ENCODE measurements at regions not wholly inside any gene's neighbourhood (a gene's known extent, or its start where the extent isn't known, plus 50 kb on each side); places are given as distances from the start of the nearest gene placed in this dataset.

GRCh38 chr12:13680916-13681315 is 300.5 kb downstream of the GRIN2B start:
- Histone ChIP-seq H3K27me3 (ENCODE audit: control insufficient read depth, insufficient read depth, low read length) (no peaks in the 10 kb centered on the region; the same call in 1 of the 2 replicates), H3K36me3 (ENCODE audit: control insufficient read depth, insufficient read depth, low read length) (no peaks in the 10 kb centered on the region), H3K27ac (ENCODE audit: low read length) (no peak overlapping the region), H3K4me1 (ENCODE audit: control insufficient read depth, insufficient read depth, low read length) (no peaks in the 10 kb centered on the region), H3K4me3 (ENCODE audit: low read depth in 2 of 2, low read length in 2 of 2) (no peak overlapping the region), H3K9me3 (ENCODE audit: control insufficient read depth, insufficient read depth, low read depth, low read length) (no peaks in the 10 kb centered on the region)
- CTCF ChIA-PET = no interaction called here
- in situ Hi-C loops (cut with HindIII; ENCODE audit: low pct_unique_long_range_greater_than_20kb, low sequenced_read_pairs) (no loop called here), intact Hi-C loops (cut with micrococcal nuclease; ENCODE audit: unreplicated experiment) (no loop called here)
- ATAC-seq (no peak), DNase-seq (ENCODE audit: low read depth, low spot score) (no peak)
- POLR2A ChIA-PET = no interaction called here
- no TSS peak for BruUV-seq (replicated peaks)
- TF ChIP-seq CTCF (IDR thresholded peaks at IDR 0.05) (no peak), REST (IDR thresholded peaks at IDR 0.05; ENCODE audit: insufficient read depth in 1 of 2, low read depth in 2 of 2, low read length in 1 of 2) (no peak), SIN3A (IDR thresholded peaks at IDR 0.05; ENCODE audit: borderline replicate concordance, insufficient read depth, low read depth, low read length) (no peak), TCF7L2 (IDR thresholded peaks at IDR 0.05; ENCODE audit: low read depth, low read length) (no peak), POLR2AphosphoS5 (IDR thresholded peaks at IDR 0.05; ENCODE audit: low read depth, low read length) (no peak)

GRCh38 chr12:13676880-13677279 is 304.5 kb downstream of the GRIN2B start:
- in situ Hi-C loops (cut with HindIII; ENCODE audit: low pct_unique_long_range_greater_than_20kb, low sequenced_read_pairs) (no loop called here), intact Hi-C loops (cut with micrococcal nuclease; ENCODE audit: unreplicated experiment) (no loop called here)
- no peak for DNase-seq (ENCODE audit: low read depth, low spot score)
- Histone ChIP-seq H3K4me3 (ENCODE audit: low read depth in 2 of 2, low read length in 2 of 2) (no peak overlapping the region), H3K9me3 (ENCODE audit: control insufficient read depth, insufficient read depth, low read depth, low read length) (no peaks in the 10 kb centered on the region), H3K36me3 (ENCODE audit: control insufficient read depth, insufficient read depth, low read length) (no peaks in the 10 kb centered on the region), H3K27ac (ENCODE audit: low read length) (no peak overlapping the region), H3K4me1 (ENCODE audit: control insufficient read depth, insufficient read depth, low read length) (no peaks in the 10 kb centered on the region), H3K27me3 (ENCODE audit: control insufficient read depth, insufficient read depth, low read length) (no peaks in the 10 kb centered on the region; the same call in 1 of the 2 replicates)
- no peak for ATAC-seq
- TF ChIP-seq REST (IDR thresholded peaks at IDR 0.05; ENCODE audit: insufficient read depth in 1 of 2, low read depth in 2 of 2, low read length in 1 of 2) (no peak), SIN3A (IDR thresholded peaks at IDR 0.05; ENCODE audit: borderline replicate concordance, insufficient read depth, low read depth, low read length) (no peak), CTCF (IDR thresholded peaks at IDR 0.05) (no peak), TCF7L2 (IDR thresholded peaks at IDR 0.05; ENCODE audit: low read depth, low read length) (no peak), POLR2AphosphoS5 (IDR thresholded peaks at IDR 0.05; ENCODE audit: low read depth, low read length) (no peak)
- ChIA-PET POLR2A (no interaction called here), CTCF (no interaction called here)
- no TSS peak for BruUV-seq (replicated peaks)

Data from Panc1 (cell line).